ENCODE measurements at regions not wholly inside any gene's neighbourhood (a gene's known extent, or its start where the extent isn't known, plus 50 kb on each side); places are given as distances from the start of the nearest gene placed in this dataset.
"Not testable (repeated sequence)": the region's sequence is repeated elsewhere in the genome, so short reads cannot be mapped to it uniquely, and the experiment has no call there.

- no peaks in the 10 kb centered on the region for H3K9me3 ChIP-seq
- peaks cover 1% of the 10 kb centered on the region for H3K4me1 ChIP-seq (ENCODE audit: insufficient read depth)
- peak in 3 of 5 donors; percentile 22 to 40 (median 31) for DNase-seq
- no peaks in the 10 kb centered on the region for H3K36me3 ChIP-seq
- no peak overlapping the region for H3K4me3 ChIP-seq
- no peak overlapping the region for H3K27ac ChIP-seq
- TF ChIP-seq, protein P1, sequence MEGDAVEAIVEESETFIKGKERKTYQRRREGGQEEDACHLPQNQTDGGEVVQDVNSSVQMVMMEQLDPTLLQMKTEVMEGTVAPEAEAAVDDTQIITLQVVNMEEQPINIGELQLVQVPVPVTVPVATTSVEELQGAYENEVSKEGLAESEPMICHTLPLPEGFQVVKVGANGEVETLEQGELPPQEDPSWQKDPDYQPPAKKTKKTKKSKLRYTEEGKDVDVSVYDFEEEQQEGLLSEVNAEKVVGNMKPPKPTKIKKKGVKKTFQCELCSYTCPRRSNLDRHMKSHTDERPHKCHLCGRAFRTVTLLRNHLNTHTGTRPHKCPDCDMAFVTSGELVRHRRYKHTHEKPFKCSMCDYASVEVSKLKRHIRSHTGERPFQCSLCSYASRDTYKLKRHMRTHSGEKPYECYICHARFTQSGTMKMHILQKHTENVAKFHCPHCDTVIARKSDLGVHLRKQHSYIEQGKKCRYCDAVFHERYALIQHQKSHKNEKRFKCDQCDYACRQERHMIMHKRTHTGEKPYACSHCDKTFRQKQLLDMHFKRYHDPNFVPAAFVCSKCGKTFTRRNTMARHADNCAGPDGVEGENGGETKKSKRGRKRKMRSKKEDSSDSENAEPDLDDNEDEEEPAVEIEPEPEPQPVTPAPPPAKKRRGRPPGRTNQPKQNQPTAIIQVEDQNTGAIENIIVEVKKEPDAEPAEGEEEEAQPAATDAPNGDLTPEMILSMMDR (IDR thresholded peaks at IDR 0.05): no peak
- TF ChIP-seq EP300 (IDR thresholded peaks at IDR 0.05): no peak
- no peak for TF ChIP-seq POLR2A (IDR thresholded peaks at IDR 0.05)
- intact Hi-C loops (cut with DNase I): no loop called here
- WGBS, 3 donors: 25 to 27% (median 27%) methylated on average over 5 of the region's 5 CpGs
- no peaks in the 10 kb centered on the region for H3K27me3 ChIP-seq
Measured at GRCh38 chr7:67928141-67928540, 931.5 kb downstream of the TYW1 start.

DNA sequence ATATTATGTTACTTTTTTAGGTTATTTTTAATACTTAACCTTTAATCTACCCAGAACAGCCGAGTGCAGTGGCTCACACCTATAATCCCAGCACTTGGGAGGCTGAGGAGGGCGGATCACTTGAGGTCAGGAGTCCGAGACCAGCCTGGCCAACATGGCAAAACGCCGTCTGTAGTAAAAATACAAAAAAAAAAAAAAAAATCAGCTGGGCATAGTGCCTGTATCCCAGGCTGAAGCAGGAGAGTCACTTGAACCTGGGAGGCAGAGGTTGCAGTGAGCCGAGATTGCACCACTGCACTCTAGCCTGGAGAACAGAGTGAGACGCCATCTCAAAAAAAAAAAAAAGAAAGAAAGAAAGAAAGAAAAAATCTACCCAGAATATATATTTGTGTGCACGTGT lies 939.8 kb downstream of the TYW1 start:
- H3K4me1 ChIP-seq (ENCODE audit: insufficient read depth); H3K27ac ChIP-seq; H3K9me3 ChIP-seq; intact Hi-C loops (cut with DNase I); H3K4me3 ChIP-seq; DNase-seq; H3K27me3 ChIP-seq; H3K36me3 ChIP-seq: not testable (repeated sequence)
- WGBS, 3 donors: 73 to 81% (median 75%) methylated on average over 8 of the region's 8 CpGs

DNA sequence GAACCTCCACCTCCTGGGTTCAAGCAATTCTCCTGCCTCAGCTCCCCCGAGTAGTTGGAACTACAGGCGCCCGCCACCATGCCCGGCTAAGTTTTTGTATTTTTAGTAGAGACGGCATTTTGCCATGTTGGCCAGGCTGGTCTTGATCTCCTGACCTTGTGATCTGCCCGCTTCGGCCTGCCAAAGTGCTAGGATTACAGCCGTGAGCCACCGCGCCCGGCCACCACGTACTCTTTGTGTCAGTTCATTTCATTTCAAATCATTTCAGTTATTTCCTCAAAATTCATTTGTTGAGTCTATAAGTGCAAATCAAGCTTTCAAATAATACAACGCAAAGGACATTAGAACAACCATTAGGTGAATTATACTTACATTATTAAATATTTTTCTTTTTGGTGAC lies 943.8 kb downstream of the TYW1 start:
- Histone ChIP-seq H3K4me3 (no peak overlapping the region), H3K36me3 (no peaks in the 10 kb centered on the region), H3K27me3 (no peaks in the 10 kb centered on the region), H3K27ac (no peak overlapping the region), H3K9me3 (no peaks in the 10 kb centered on the region), H3K4me1 (ENCODE audit: insufficient read depth) (peaks cover 2% of the 10 kb centered on the region)
- 94 to 95% (median 94%) methylated on average over 13 of the region's 13 CpGs for WGBS, 3 donors
- no peak for DNase-seq
- intact Hi-C loops (cut with DNase I): no loop called here
- TF ChIP-seq, protein P1 (IDR thresholded peaks at IDR 0.05): no peak
- TF ChIP-seq POLR2A (IDR thresholded peaks at IDR 0.05) (no peak), EP300 (IDR thresholded peaks at IDR 0.05) (no peak)

GRCh38 chr7:67947191-67947590 lies 950.6 kb downstream of the TYW1 start:
- Histone ChIP-seq H3K4me1 (ENCODE audit: insufficient read depth) (no peaks in the 10 kb centered on the region), H3K27me3 (no peaks in the 10 kb centered on the region), H3K27ac (no peak overlapping the region), H3K4me3 (no peak overlapping the region), H3K36me3 (no peaks in the 10 kb centered on the region), H3K9me3 (no peaks in the 10 kb centered on the region)
- intact Hi-C loops (cut with DNase I): no loop called here
- TF ChIP-seq, protein P1 (IDR thresholded peaks at IDR 0.05): no peak
- TF ChIP-seq EP300 (IDR thresholded peaks at IDR 0.05) (no peak), POLR2A (IDR thresholded peaks at IDR 0.05) (no peak)
- 89 to 94% (median 92%) methylated on average over 2 of the region's 2 CpGs for WGBS, 3 donors
- DNase-seq: no peak

GRCh38 chr7:67947646-67948045 lies 951.0 kb downstream of the TYW1 start:
- WGBS, 3 donors: 68 to 82% (median 72%) methylated on average over 5 of the region's 5 CpGs
- Histone ChIP-seq H3K27ac (no peak overlapping the region), H3K4me3 (no peak overlapping the region), H3K4me1 (ENCODE audit: insufficient read depth) (no peaks in the 10 kb centered on the region), H3K9me3 (no peaks in the 10 kb centered on the region), H3K27me3 (no peaks in the 10 kb centered on the region), H3K36me3 (no peaks in the 10 kb centered on the region)
- no peak for TF ChIP-seq POLR2A (IDR thresholded peaks at IDR 0.05)
- TF ChIP-seq EP300 (IDR thresholded peaks at IDR 0.05): no peak
- TF ChIP-seq, protein P1 (IDR thresholded peaks at IDR 0.05): no peak
- intact Hi-C loops (cut with DNase I): no loop called here
- DNase-seq: no peak

Measured in ovary (tissue), 7 donors.